ENCODE measurements at regions not wholly inside any gene's neighbourhood (a gene's known extent, or its start where the extent isn't known, plus 50 kb on each side); places are given as distances from the start of the nearest gene placed in this dataset.

DNA sequence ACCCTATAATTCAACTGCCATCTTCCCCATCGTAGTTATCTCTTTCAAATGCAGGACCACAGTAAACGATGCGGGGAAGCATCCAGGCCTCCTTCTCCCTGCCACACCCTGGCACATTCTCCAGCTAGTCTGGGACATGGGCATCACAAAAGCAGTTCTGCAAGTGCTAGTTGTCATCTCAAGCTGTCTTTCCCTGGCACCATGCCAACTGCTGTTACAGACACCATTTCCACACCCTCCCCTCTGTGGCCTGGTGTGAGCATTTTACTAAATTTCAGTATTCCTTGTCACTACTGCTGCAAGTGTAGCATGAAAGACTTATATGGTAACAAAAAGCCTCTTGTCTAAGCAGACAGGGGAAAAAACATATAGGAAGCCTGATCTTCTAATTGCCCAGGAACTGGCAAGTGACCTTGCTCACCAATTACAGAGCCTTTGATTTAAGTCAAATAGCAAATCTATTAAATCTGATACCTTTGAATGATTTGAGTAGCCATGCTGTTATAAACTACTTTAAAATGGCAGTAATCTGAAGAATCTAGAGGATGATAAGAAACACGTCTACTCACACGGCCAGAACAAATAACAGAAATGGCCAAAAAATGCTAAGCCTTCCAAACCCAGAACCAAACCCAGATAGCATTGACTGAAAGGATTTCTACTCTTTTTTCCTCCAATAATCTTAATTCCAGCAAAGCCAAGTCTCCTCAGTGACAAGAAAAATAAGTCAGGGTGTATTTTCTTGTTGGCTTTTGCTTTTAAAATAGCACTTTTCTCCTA lies 179.0 kb downstream of the NUFIP1 start:
- Histone ChIP-seq H3K27ac (ENCODE audit: low read depth, low read length, poor library complexity, severe bottlenecking) (no peak overlapping the region), H3K9me3 (ENCODE audit: low read length) (no peaks in the 10 kb centered on the region), H3K36me3 (ENCODE audit: insufficient read depth, low read length) (no peaks in the 10 kb centered on the region), H3K9me2 (ENCODE audit: low read depth, low read length) (no peaks in the 10 kb centered on the region), H3K4me3 (ENCODE audit: low read depth, low read length, poor library complexity, severe bottlenecking) (no peak overlapping the region), H3F3A (ENCODE audit: insufficient read depth, low read length) (no peaks in the 10 kb centered on the region), H3K9ac (ENCODE audit: low read length) (no peak overlapping the region), H2AFZ (ENCODE audit: low read length) (no peak overlapping the region), H3K79me2 (ENCODE audit: insufficient read depth, low read length) (no peaks in the 10 kb centered on the region), H3K27me3 (ENCODE audit: insufficient read depth, low read length) (no peaks in the 10 kb centered on the region), H4K20me1 (ENCODE audit: insufficient read depth, low read length) (no peaks in the 10 kb centered on the region), H3K4me1 (ENCODE audit: insufficient read depth, low read length, severe bottlenecking) (no peaks in the 10 kb centered on the region), H3K4me2 (ENCODE audit: low read length) (no peak overlapping the region)
- TF ChIP-seq, protein P1, sequence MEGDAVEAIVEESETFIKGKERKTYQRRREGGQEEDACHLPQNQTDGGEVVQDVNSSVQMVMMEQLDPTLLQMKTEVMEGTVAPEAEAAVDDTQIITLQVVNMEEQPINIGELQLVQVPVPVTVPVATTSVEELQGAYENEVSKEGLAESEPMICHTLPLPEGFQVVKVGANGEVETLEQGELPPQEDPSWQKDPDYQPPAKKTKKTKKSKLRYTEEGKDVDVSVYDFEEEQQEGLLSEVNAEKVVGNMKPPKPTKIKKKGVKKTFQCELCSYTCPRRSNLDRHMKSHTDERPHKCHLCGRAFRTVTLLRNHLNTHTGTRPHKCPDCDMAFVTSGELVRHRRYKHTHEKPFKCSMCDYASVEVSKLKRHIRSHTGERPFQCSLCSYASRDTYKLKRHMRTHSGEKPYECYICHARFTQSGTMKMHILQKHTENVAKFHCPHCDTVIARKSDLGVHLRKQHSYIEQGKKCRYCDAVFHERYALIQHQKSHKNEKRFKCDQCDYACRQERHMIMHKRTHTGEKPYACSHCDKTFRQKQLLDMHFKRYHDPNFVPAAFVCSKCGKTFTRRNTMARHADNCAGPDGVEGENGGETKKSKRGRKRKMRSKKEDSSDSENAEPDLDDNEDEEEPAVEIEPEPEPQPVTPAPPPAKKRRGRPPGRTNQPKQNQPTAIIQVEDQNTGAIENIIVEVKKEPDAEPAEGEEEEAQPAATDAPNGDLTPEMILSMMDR (IDR thresholded peaks at IDR 0.05; ENCODE audit: low read length), result no peak
- TF ChIP-seq EZH2 (IDR thresholded peaks at IDR 0.05; ENCODE audit: borderline replicate concordance, low read length), result no peak

DNA sequence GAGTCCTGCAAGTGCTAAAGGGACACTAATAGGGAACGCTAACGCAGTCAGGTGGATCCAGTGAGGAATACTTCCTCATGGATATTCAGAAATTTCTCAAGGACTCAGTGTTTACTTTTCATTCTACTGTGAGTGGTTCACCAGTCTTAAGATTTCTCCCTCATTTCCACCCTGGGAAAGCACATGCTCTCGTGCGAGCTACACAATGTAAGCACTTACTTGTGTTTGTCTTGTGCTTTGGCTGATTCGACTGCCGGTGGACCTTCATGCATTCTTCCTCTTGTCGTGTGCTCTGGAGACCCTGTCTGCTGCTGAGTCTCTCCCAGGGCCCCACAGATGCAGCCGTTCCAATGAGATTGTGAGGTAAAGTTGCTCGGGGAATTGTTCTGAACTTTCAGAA lies 180.1 kb downstream of the NUFIP1 start:
- TF ChIP-seq, protein P1 (IDR thresholded peaks at IDR 0.05; ENCODE audit: low read length), result no peak
- no peak for TF ChIP-seq EZH2 (IDR thresholded peaks at IDR 0.05; ENCODE audit: borderline replicate concordance, low read length)
- H3K27ac ChIP-seq (ENCODE audit: low read depth, low read length, poor library complexity, severe bottlenecking), result no peak overlapping the region
- H3K4me2 ChIP-seq (ENCODE audit: low read length), result no peak overlapping the region
- H3K9me3 ChIP-seq (ENCODE audit: low read length), result no peaks in the 10 kb centered on the region
- H3K9me2 ChIP-seq (ENCODE audit: low read depth, low read length), result no peaks in the 10 kb centered on the region
- no peak overlapping the region for H2AFZ ChIP-seq (ENCODE audit: low read length)
- no peaks in the 10 kb centered on the region for H3F3A ChIP-seq (ENCODE audit: insufficient read depth, low read length)
- no peaks in the 10 kb centered on the region for H3K79me2 ChIP-seq (ENCODE audit: insufficient read depth, low read length)
- H4K20me1 ChIP-seq (ENCODE audit: insufficient read depth, low read length), result no peaks in the 10 kb centered on the region
- H3K27me3 ChIP-seq (ENCODE audit: insufficient read depth, low read length), result no peaks in the 10 kb centered on the region
- H3K4me1 ChIP-seq (ENCODE audit: insufficient read depth, low read length, severe bottlenecking), result no peaks in the 10 kb centered on the region
- H3K4me3 ChIP-seq (ENCODE audit: low read depth, low read length, poor library complexity, severe bottlenecking), result no peak overlapping the region
- no peaks in the 10 kb centered on the region for H3K36me3 ChIP-seq (ENCODE audit: insufficient read depth, low read length)
- H3K9ac ChIP-seq (ENCODE audit: low read length), result no peak overlapping the region

DNA sequence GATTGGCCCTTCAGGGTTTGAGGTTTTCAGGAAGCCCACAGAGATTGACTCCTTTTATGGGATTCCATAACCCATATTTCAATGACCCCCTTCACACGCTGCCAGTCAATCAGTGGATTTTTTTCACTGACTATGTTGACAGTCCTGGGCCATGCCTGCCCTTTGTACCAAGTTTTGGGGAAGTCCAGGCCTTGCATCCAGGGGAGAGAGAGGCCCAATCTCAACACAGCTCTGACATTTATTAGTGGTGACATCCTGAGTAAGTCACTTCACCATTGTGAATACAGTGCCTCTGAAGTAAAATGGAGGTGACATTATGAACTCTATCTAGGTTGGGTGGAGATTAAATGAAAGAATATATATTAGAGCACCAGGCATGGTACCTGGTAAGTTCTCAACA lies 181.1 kb downstream of the NUFIP1 start:
- Histone ChIP-seq H3K4me1 (ENCODE audit: insufficient read depth, low read length, severe bottlenecking) (no peaks in the 10 kb centered on the region), H3K4me3 (ENCODE audit: low read depth, low read length, poor library complexity, severe bottlenecking) (no peak overlapping the region), H2AFZ (ENCODE audit: low read length) (no peak overlapping the region), H3K36me3 (ENCODE audit: insufficient read depth, low read length) (no peaks in the 10 kb centered on the region), H3K9ac (ENCODE audit: low read length) (no peak overlapping the region), H3F3A (ENCODE audit: insufficient read depth, low read length) (no peaks in the 10 kb centered on the region), H3K27ac (ENCODE audit: low read depth, low read length, poor library complexity, severe bottlenecking) (no peak overlapping the region), H3K27me3 (ENCODE audit: insufficient read depth, low read length) (no peaks in the 10 kb centered on the region), H3K9me3 (ENCODE audit: low read length) (no peaks in the 10 kb centered on the region), H3K4me2 (ENCODE audit: low read length) (no peak overlapping the region), H3K9me2 (ENCODE audit: low read depth, low read length) (no peaks in the 10 kb centered on the region), H4K20me1 (ENCODE audit: insufficient read depth, low read length) (no peaks in the 10 kb centered on the region), H3K79me2 (ENCODE audit: insufficient read depth, low read length) (no peaks in the 10 kb centered on the region)
- TF ChIP-seq, protein P1 (IDR thresholded peaks at IDR 0.05; ENCODE audit: low read length), result no peak
- no peak for TF ChIP-seq EZH2 (IDR thresholded peaks at IDR 0.05; ENCODE audit: borderline replicate concordance, low read length)

Data from OCI-LY1 (cell line).